Nephron (organoid): ENCODE measurements at regions not wholly inside any gene's neighbourhood (a gene's known extent, or its start where the extent isn't known, plus 50 kb on each side); places are given as distances from the start of the nearest gene placed in this dataset.

Experiments used
- H3K27ac Mint-ChIP-seq, 3 experiments: 2 replicates each; pipeline ENCODE4 v1.8.0; 2020; ENCODE audit warnings: mixed read lengths in 3 of 3, mild to moderate bottlenecking in 2 of 3, moderate library complexity in 1 of 3
- H3K27me3 Mint-ChIP-seq: 2 replicates; pipeline ENCODE4 v1.8.0; 2021; ENCODE audit warnings: low read depth, mild to moderate bottlenecking, moderate library complexity, mixed read lengths
- H3K36me3 Mint-ChIP-seq: 2 replicates; pipeline ENCODE4 v1.8.0; 2020; ENCODE audit warnings: low read depth, mixed read lengths
- H3K4me1 Mint-ChIP-seq: 2 replicates; pipeline ENCODE4 v1.8.0; 2020; ENCODE audit warnings: mixed read lengths
- H3K4me3 Mint-ChIP-seq, 3 experiments: 2 replicates each; pipeline ENCODE4 v1.8.0; 2020; ENCODE audit warnings: mild to moderate bottlenecking in 3 of 3, mixed read lengths in 3 of 3, moderate library complexity in 2 of 3
- H3K9me3 Mint-ChIP-seq: 2 replicates; pipeline ENCODE4 v1.8.0; 2020; ENCODE audit warnings: mixed read lengths
- CTCF ChIP-seq, 3 experiments: fragments of 200-600 bp; sonication (generic); IDR thresholded peaks; one replicate each; pipeline ENCODE4 v1.5.0; 2021; ENCODE audit warnings: antibody characterized with exemption in 3 of 3; ENCODE audit not compliant: unreplicated experiment in 3 of 3

DNA sequence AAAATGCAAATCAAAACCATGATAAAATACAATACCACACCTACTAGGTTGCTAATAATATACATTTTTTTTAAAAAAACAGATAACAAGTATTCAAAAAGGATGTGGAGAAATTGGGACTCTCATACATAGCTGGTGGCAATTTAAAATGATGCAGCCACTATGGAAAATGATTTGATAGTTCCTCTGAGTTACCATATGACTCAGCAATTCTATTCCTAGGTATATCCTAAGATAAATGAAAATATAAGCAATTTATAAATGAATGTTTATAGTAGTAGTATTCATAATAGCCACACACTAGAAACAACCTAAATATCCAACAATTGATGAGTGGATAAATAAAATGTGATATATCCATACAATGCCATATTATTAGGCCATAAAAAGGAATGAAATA lies 210.2 kb downstream of the MREG start:
- Mint-ChIP-seq H3K4me1 (peaks cover 4% of the 10 kb centered on the region), H3K4me3 (no peak overlapping the region), H3K27ac (no peak overlapping the region), H3K9me3 (peaks cover 3% of the 10 kb centered on the region), H3K27me3 (no peaks in the 10 kb centered on the region), H3K36me3 (no peaks in the 10 kb centered on the region)
- no peak for TF ChIP-seq CTCF (IDR thresholded peaks at IDR 0.05; ENCODE audit: unreplicated experiment in 3 of 3)

- TF ChIP-seq CTCF (IDR thresholded peaks at IDR 0.05; ENCODE audit: unreplicated experiment in 3 of 3): no peak
- Mint-ChIP-seq H3K36me3 (no peaks in the 10 kb centered on the region), H3K27me3 (no peaks in the 10 kb centered on the region), H3K27ac (no peak overlapping the region), H3K9me3 (no peaks in the 10 kb centered on the region), H3K4me1 (peaks cover 29% of the 10 kb centered on the region), H3K4me3 (no peak overlapping the region)
These were observed 214.2 kb downstream of the MREG start for GRCh38 chr2:215799194-215799593.

DNA sequence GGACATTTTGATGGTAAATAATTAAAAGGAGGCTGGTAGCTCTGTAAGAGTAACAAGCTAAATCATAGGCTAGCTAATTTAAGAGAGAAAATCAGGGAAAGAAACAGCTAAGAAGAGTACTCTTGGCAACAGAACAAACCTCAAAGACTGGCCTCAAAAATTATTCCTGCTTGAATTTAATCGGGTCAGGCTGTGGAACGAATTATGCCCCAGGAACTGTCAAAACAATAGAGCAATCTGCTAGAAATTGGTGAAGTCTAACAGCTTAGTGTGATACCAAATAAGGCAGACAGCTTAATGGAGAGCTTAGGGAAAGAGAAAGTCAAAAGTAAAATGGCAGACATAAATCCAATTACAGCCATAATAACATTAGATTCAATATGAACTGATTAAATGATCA lies 215.7 kb downstream of the MREG start:
- Mint-ChIP-seq H3K27ac (peak overlapping the region in 2 of 3 experiments; percentile 32 to 73), H3K36me3 (no peaks in the 10 kb centered on the region), H3K9me3 (no peaks in the 10 kb centered on the region), H3K4me3 (no peak overlapping the region), H3K4me1 (peaks cover 35% of the 10 kb centered on the region), H3K27me3 (no peaks in the 10 kb centered on the region)
- no peak for TF ChIP-seq CTCF (IDR thresholded peaks at IDR 0.05; ENCODE audit: unreplicated experiment in 3 of 3)

- TF ChIP-seq CTCF (IDR thresholded peaks at IDR 0.05; ENCODE audit: unreplicated experiment in 3 of 3): no peak
- Mint-ChIP-seq H3K4me3 (peak overlapping the region in 1 of 3 experiments; percentile 10), H3K9me3 (no peaks in the 10 kb centered on the region), H3K4me1 (peaks cover 40% of the 10 kb centered on the region), H3K27me3 (no peaks in the 10 kb centered on the region), H3K36me3 (no peaks in the 10 kb centered on the region), H3K27ac (peak overlapping the region; percentile 54 to 80 (median 75))
These were observed 217.1 kb downstream of the MREG start for GRCh38 chr2:215796140-215796855.

- Mint-ChIP-seq H3K4me1 (peaks cover 51% of the 10 kb centered on the region), H3K4me3 (no peak overlapping the region), H3K27ac (peak overlapping the region; percentile 54 to 80 (median 75)), H3K9me3 (no peaks in the 10 kb centered on the region), H3K27me3 (no peaks in the 10 kb centered on the region), H3K36me3 (no peaks in the 10 kb centered on the region)
- TF ChIP-seq CTCF (IDR thresholded peaks at IDR 0.05; ENCODE audit: unreplicated experiment in 3 of 3): peak; percentile 18 to 45 (median 38)
These were observed 218.4 kb downstream of the MREG start for GRCh38 chr2:215794829-215795546.
